GM11168 (cell line): ENCODE measurements at regions not wholly inside any gene's neighbourhood (a gene's known extent, or its start where the extent isn't known, plus 50 kb on each side); places are given as distances from the start of the nearest gene placed in this dataset.

Experiments used
- in situ Hi-C: fragments of 300-500 bp; cut with MboI; formaldehyde crosslinking; loops from one replicate; pipeline ENCODE4 v1.12.0; 2022; ENCODE audit warnings: low sequenced_read_pairs; ENCODE audit not compliant: unreplicated experiment

DNA sequence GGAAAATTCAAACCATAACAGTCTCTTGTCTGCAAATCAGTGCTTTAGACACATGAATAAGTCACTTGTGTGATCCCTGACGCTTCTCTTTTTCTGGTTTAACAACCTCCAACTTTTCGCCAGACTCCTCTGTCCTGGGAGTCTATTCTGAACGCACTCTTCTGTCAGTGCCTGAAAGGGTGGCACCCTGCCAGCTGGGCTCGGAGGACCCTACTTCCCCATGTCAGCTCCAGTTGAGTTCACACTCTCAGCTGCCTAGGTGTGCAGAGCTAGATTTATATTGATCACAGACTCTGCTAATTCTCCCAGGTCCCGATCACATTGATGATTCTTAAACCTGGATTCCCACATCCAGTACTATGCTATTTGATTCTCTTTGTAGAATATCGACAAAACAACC is 649.1 kb downstream of the BNC2 start:
- in situ Hi-C loops, result no loop called here

DNA sequence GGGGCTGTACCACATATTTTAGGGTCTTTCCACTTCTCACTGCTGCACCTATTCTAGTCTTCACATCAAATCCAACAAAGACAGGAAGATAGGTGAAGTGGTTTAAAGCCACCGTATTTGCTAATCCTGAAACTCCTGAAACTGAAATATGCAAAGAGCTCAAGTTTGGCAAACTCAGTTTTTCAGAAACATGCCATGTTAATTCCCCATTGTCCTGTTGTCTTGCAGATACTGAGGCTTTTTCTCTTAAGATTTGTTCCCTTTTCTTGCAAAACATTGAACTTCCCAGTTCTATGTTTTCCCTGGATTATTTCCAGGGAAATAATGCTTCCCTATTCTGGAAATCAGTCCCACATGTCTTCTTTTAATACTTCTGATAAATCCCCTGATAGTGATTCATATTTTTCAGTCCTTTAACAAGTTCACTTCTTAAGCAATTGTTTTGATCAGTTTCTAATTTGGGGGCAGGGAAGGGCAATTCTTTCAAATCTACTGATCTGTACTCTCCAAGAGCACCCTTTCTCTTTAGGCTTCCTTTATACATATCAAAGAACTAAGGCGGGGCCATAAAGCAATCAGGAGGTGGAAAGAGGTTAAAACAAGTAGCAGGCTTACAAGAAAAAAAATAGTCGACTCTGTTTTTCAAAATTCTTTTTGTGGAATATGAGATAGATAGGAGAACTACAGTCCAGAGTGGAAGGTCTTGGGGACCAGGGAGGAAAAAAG is 648.5 kb downstream of the BNC2 start:
- in situ Hi-C loops, result no loop called here

DNA sequence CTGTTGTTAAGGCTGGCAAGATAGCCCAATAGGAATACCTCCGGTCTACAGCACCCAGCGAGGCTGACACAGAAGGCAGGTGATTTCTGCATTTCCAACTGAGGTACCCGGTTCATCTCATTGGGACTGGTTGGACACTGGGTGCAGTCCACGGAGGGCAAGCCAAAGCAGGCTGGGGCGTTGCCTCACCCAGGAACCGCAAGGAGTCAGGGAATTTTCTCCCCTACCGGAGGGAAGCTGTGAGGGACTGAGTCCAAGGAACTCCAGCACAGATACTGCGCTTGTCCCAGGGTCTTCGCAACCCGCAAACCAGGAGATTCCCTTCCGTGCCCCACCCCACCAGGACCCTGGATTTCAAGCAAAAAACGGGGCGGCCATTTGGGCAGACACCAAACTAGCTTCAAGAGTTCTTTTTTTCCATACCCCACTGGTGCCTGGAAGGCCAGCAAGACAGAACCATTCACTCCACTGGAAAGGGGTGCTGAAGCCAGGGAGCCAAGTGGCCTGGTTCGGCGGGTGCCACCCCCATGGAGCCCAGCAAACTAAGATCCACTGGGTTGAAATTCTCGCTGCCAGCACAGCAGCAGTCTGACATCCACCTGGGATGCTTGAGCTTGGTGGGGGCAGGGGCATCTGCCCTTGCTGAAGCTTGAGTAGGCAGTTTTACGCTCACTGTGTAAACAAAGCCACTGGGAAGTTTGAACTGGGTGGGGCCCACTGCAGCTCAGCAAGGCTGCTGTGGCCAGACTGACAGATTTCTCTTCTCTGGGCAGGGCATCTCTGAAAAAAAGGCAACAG is 647.2 kb downstream of the BNC2 start:
- in situ Hi-C loops, result no loop called here

DNA sequence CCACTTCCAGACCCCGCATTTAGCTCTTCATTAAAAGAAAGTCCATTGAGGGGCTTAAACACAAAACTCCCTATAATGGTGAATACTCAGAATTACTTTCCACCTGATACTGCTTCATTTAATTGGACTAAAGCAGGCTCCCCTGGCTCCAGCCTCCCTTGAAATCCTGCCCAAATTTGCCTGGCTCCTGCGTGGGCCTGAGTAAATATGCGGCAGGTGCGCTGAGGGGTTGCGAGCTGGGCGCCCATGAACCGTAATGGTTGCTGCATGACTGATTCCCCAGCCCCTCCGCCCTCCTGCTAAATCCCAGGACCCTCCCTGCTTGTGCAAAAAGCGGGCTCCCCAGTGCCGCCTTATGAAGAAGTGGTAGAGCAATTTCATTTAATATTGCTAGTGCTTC is 639.7 kb downstream of the BNC2 start:
- in situ Hi-C loops, result no loop called here

DNA sequence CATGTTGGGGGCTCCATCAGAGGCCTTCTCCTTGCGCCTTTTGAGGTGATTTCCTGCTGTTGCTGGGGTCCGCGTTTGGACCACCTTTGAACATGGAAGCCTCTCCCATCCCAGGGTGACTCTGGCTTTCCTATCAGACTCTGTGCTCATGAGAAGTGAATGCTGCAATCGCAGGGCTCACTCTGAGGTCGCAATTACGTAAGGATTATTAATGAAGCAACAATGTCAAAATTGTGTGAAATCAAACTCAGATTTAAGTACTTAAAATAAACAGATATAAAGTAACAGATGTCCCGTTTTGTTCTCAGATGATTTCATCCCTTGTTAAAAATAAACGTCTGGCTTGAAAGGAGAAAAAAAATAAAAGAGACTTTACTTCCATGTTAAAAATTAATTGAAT is 634.2 kb downstream of the BNC2 start:
- in situ Hi-C loops, result no loop called here

DNA sequence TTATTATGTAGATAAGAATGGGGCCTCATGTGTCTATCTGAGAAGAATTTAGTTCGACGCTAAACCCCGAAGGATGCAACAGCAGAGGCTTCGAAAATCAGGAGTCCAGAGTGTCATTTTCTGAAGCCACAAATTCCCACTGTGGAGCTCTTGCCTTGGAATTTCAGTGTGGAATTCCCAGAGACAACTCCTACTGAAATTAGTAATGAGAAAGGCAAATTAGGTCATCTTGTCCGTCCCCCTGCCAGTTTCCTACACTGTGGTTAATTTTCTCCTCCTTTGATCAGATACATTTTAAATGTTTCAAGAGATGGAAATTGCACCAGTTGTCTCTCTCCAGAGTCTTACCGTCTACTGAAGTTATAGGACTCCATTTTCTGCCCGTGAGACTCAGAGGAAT is 633.6 kb downstream of the BNC2 start:
- in situ Hi-C loops, result no loop called here

DNA sequence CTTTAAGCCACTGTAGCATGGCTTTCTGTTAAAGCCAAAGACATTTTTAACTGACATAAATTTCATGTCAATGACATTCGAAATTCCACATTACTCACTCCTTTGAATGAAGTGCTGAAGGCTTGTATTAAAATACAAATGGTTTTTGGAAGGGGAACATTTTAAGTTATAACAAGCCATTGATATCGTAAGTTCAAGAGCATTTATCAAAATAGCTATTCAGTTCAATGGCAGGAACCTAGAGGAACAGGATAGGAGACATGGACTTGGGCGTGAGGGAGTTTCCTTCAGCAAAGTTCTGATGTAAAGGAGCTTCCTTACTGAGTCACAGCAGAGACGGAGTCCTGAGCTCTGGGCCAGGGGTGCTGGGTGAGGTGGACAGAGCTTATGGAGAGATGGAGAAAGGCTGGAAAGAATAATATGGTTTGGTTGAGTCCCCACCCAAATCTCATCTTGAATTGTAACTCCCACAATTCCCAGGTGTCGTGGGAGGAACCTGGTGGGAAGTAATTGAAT is 631.8 kb downstream of the BNC2 start:
- in situ Hi-C loops, result no loop called here

DNA sequence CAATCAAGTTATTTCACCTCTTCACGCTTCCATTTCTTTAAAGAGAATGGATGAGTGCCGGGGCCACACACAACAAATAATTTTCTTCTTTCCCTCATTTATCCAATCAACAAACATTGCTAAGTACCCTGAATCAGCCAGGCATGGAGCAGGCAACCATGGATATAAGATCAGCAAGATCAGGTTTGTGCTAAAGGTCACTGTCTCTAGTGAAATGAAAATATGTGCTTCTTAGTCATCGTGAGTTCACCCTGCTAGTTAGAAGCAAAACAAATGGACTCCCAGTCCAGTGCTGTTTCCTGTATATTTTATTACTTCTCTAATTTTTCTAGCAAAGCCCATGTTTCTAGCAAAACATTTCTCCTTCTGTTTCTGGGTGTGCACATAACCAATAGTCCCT is 629.2 kb downstream of the BNC2 start:
- in situ Hi-C loops, result no loop called here

DNA sequence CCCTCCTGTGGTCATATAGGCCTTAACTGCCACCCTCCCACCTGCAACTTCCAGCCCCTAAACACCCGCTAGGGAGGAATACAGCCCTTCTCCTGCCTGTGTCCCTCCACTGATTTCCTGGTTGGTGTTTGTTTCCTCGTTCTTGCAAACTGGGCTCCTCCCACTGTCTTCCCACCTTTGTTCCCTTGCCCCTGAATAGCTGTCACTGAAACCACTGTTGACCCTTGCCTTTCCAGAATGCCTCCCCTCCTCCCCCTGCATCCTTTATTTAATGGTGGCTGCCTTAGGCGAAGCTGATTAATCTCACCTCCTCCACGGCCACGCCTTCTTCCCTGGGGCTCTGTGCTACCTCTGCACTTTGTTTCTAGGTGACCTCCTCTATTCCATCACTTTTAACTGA is 626.7 kb downstream of the BNC2 start:
- in situ Hi-C loops, result no loop called here

DNA sequence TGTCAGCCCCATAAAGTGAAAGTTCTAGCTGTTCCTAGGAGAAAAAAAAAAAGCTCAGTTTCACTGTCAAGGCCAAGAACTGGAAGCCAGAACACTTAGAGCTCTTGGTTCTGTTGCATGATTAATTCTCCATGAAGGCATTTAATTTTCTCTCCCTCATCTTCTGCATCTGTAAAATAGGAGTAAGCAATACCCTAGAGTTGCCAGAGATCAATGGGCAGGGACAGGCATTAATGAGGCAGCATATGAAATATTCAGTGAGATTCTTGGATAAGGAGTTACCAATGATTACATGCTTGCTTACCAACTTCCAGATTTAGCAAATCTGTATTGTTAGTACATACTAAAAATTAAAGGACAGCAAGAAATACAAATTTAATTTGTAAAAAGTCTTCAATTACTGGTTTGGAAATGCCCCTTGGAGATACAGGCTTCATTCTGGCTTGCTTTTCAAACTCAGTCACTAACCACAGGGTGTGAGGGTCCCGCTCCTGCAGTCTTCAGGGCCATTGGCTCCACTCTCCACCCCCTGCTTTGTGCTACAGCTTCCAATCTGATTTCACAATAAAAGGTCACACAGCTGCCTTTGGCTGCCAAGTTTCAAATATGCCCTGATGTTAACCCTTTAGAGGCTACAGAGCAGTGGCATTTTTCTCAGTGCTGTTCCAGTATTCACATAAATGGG is 624.6 kb downstream of the BNC2 start:
- in situ Hi-C loops, result no loop called here

DNA sequence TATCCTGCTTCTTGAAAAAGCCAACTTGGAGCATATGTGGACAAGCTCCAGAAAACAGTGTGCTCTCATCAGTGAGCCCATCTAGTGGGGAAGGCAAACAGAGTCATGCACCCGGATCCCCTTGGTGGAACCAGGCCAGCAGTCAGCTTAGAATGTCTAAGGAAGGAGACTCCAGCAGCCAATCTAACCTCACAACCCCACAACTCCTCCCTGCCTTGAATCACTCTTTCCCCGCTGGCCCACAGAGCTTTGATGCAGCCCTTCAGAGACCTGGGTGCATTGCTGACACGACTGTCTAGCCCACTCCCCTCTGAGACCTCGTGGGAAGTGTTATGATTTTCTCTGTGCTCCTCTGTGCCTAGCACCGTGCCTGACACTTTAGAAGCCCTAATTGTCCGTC is 623.7 kb downstream of the BNC2 start:
- in situ Hi-C loops, result no loop called here

DNA sequence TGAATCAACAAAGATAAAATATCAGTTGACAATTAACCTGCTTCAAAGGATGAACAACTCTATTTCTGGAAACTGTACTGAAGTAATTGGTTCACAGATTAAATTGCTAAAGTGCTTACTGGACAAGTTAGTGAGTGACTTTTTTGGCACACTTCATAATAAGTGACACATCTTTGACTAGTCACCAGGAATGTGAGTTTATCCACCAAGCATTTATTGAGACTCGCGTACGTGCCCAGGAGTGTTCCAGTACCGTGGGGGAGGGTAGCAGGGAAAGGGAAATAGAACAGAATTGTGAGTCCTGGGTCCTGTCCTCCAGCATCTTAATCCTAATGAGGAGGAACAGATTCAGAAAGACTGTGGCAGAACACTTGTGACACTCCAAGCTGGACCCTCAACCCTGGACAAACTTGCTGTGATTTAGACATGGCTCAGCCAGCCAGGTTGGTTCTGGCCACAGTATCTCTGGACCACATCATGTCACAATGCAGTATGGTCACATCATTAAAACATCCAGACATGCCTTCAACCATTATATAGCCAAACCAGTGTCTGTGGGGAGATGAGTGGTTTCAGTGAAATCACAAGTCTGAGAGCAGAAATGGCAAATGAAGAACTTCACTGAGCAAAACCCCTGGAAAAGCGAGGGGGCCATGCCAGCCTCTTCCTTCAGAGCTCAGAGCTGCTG is 623.1 kb downstream of the BNC2 start:
- in situ Hi-C loops, result no loop called here

DNA sequence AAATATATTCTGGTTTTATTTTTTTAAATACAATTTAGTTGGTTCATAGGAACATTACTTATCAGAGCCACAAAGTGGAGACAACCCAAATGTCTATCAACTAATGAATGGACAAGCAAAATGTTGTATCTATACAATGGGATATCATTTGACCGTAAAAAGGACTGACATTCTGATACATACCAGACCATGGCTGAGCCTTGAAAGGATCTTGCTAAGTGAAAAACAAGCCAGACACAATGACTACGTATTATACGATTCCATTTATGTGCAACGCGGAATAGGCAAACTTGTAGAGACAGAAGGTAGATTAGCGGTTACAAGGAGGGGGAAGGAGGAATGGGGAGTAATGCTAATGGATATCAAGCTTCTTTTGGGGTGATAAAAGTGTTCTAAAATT is 621.6 kb downstream of the BNC2 start:
- in situ Hi-C loops, result no loop called here

DNA sequence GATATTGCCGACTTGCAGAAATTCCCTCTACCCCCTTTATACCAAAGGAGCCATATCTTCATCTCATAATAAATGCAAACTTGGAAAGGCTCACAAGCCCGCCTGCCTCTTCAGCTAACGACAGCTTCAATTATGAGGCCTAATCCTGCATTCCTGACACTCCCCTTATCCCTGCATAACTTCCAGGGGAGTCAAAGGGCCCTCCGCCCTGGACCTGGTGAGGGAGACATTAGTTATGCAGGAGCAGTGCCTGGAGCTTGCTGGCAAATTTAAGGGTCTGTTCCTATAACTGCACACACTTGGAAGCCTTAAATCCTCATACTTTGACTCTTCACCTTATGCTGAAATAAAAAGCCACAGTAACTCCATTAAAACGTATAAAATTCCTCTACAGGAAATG is 617.9 kb downstream of the BNC2 start:
- in situ Hi-C loops, result no loop called here

DNA sequence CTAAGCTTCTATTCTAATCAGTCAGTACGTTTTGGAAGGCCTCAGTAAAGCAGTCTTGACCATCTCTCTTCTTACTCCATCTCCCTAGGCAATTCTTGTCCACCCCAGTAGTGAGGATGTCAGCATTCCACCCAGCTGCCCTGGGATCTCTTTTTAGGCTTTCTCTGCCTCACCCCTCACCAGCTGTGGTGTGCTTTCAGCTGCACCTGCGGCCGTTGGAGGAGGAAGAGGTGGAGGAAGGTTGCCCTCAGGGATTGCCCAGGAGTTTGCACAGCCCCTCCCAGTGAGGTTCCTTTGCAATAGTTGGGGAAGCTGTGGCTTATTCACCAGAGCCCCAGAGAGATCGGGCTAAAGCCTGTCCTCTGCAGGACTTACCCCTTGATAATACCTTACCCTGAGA is 615.8 kb downstream of the BNC2 start:
- in situ Hi-C loops, result no loop called here

DNA sequence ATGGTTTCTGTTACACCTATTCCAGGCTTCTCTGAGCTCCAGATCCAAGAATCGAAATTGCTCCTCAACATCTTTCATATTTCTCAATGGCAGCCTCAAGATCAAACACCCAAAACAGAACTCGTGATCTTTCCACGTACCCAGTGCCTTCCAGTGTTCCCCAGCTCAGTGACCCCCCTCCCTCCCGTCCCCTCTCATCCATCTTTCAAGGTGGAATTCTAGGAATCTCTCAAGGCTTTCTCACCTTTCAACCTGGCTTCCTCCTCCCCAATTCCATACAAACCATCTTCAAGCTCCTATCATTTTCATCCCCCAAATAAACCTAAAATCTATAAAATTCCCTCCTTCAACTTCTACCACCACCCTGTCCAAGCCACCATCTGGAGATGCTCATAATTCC is 615.3 kb downstream of the BNC2 start:
- in situ Hi-C loops, result no loop called here

DNA sequence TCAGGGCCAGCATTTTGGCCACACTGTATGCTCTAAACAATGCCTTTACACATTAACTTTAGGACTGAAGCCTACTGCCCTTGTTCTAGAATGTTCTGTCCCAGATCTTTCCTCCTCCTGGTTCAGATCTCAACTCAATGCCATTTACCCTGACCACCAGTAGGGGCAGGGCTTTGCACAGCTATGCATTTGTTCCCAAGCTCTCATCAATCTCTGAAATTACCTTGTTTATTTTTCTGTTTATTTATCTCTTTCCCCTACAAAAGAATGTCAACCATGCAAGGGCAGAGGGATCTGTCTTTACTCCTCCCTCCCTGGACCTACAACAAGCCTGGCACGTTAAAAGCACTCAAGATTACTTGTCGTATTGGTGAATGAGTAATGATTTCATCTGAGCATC is 612.9 kb downstream of the BNC2 start:
- in situ Hi-C loops, result no loop called here

DNA sequence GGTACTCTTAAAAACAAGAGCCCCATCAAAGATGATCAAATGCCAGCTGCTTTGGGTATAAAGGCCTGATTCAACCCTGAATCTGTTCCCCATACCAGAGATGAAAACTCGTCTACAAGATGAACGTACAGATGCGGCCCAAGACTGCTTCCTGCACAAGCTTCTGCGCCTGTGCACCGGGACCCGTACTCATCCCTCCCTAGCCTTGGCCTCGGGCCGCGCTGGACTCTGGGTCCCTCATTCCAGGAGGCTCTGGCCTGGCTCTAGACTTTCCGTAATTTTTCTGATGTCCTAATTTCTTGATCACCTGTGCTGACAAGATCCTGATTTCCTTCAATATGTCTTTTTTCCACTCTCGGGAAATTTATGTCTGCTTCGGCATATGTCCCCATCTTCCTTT is 612.3 kb downstream of the BNC2 start:
- in situ Hi-C loops, result no loop called here

DNA sequence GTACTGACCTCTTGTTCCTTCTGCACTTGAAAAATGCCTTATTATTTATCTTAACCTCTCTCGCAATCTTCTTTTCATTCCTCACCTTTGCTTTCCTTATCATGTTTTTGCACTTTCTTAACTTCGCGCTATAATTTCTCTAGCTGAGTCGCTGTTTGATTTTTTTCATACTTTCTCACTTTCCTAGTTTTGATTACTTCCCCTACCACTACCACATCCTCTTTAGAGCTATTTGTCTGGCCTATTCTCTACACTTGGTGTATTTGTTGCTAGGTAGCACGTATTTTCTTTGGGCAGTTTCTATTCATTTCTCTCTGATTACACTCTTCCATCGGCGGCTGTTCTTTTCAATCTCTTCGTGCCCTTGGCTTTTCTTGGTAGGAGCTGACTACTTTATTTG is 611.8 kb downstream of the BNC2 start:
- in situ Hi-C loops, result no loop called here

DNA sequence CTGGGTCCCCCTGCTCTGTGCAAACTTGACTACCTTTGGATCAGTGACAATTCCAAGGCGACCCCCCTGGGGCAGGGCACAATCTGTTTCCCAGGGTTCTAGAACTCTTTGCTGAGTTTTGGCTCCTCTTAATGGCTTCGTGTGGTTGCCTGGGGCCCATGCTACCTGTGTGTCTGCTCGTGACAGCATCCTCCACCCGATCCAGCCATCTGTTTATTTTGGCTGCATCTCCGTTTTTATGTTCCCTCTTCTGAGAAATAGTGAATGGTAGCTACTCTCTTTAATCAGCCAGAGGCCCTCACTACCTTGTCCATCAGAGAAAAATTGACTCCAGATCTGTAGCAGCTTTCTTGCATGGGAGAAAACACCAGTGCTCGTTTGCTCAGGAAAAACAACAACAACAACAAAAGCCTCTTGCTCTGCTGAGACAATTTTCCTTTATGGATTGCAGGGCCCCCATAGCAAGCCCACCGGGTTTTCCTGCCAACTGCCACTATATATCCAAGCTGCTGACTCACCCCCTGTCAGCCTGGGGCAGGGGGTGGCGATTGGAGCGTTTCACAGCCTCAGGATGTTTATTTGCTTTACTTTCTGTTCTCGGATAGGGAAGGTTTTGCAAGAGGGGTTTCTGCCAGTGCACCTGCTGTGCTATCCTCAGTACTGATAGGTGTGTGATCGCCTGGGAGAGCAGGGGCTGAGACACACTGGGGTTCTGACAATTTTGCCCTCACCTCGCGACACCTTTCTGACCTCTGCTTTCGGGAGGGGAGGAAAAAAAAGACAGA is 607.8 kb downstream of the BNC2 start:
- in situ Hi-C loops, result no loop called here
